ENCODE measurements at regions not wholly inside any gene's neighbourhood (a gene's known extent, or its start where the extent isn't known, plus 50 kb on each side); places are given as distances from the start of the nearest gene placed in this dataset.

GRCh38 chr12:128015276-128015675 is 251.7 kb upstream of the TMEM132C start:
- no peak for DNase-seq
- no peak overlapping the region for H3K27ac ChIP-seq
- WGBS, 5 donors: 67 to 79% (median 72%) methylated on average over 3 of the region's 3 CpGs
- H3K4me1 ChIP-seq: no peaks in the 10 kb centered on the region
- no peaks in the 10 kb centered on the region for H3K9me3 ChIP-seq
- peaks cover 0 to 4% (median 0%) of the 10 kb centered on the region in 7 donors for H3K27me3 ChIP-seq (replicated peaks in 1 of 7)
- H3K36me3 ChIP-seq: no peaks in the 10 kb centered on the region
- H3K4me3 ChIP-seq: no peak overlapping the region
- TF ChIP-seq POLR2AphosphoS5 (IDR thresholded peaks at IDR 0.05): no peak
- no peak for TF ChIP-seq POLR2A (IDR thresholded peaks at IDR 0.05)
- no peak for TF ChIP-seq CTCF (IDR thresholded peaks at IDR 0.05 in 8 of 11, conservative IDR thresholded peaks at IDR 0.05 in 3 of 11)
- intact Hi-C loops (cut with DNase I; ENCODE audit: low total_unique reads): no loop called here

GRCh38 chr12:128018067-128018466 is 248.9 kb upstream of the TMEM132C start:
- DNase-seq: no peak
- WGBS, 5 donors: 76 to 84% (median 78%) methylated on average over 10 of the region's 10 CpGs
- Histone ChIP-seq H3K27ac (no peak overlapping the region), H3K36me3 (no peaks in the 10 kb centered on the region), H3K4me1 (no peaks in the 10 kb centered on the region), H3K9me3 (no peaks in the 10 kb centered on the region), H3K4me3 (no peak overlapping the region), H3K27me3 (replicated peaks in 1 of 7) (no peaks in the 10 kb centered on the region)
- intact Hi-C loops (cut with DNase I; ENCODE audit: low total_unique reads): no loop called here
- no peak for TF ChIP-seq POLR2AphosphoS5 (IDR thresholded peaks at IDR 0.05)
- TF ChIP-seq CTCF (IDR thresholded peaks at IDR 0.05 in 8 of 11, conservative IDR thresholded peaks at IDR 0.05 in 3 of 11): no peak
- TF ChIP-seq POLR2A (IDR thresholded peaks at IDR 0.05): no peak

GRCh38 chr12:128019996-128020544 is 246.9 kb upstream of the TMEM132C start:
- no peaks in the 10 kb centered on the region for H3K4me1 ChIP-seq
- DNase-seq: no peak
- no peak overlapping the region for H3K4me3 ChIP-seq
- H3K36me3 ChIP-seq: no peaks in the 10 kb centered on the region
- H3K27me3 ChIP-seq (replicated peaks in 1 of 7): no peaks in the 10 kb centered on the region
- H3K9me3 ChIP-seq: no peaks in the 10 kb centered on the region
- H3K27ac ChIP-seq: no peak overlapping the region
- WGBS, 5 donors: 60 to 74% (median 71%) methylated on average over 9 of the region's 9 CpGs
- no peak for TF ChIP-seq CTCF (IDR thresholded peaks at IDR 0.05 in 8 of 11, conservative IDR thresholded peaks at IDR 0.05 in 3 of 11)
- no peak for TF ChIP-seq POLR2AphosphoS5 (IDR thresholded peaks at IDR 0.05)
- TF ChIP-seq POLR2A (IDR thresholded peaks at IDR 0.05): no peak
- intact Hi-C loops (cut with DNase I; ENCODE audit: low total_unique reads): no loop called here

- 52 to 68% (median 58%) methylated on average over 2 of the region's 2 CpGs for WGBS, 5 donors
- intact Hi-C loops (cut with DNase I; ENCODE audit: low total_unique reads): no loop called here
- Histone ChIP-seq H3K36me3 (no peaks in the 10 kb centered on the region), H3K4me3 (no peak overlapping the region), H3K4me1 (no peaks in the 10 kb centered on the region), H3K27ac (no peak overlapping the region), H3K27me3 (replicated peaks in 1 of 7) (no peaks in the 10 kb centered on the region), H3K9me3 (no peaks in the 10 kb centered on the region)
- DNase-seq: no peak
- TF ChIP-seq CTCF (IDR thresholded peaks at IDR 0.05 in 8 of 11, conservative IDR thresholded peaks at IDR 0.05 in 3 of 11) (no peak), POLR2AphosphoS5 (IDR thresholded peaks at IDR 0.05) (no peak), POLR2A (IDR thresholded peaks at IDR 0.05) (no peak)
Measured at GRCh38 chr12:128021561-128021960, 245.4 kb upstream of the TMEM132C start.
